Tibial nerve (tissue), 4 donors: ENCODE measurements at regions not wholly inside any gene's neighbourhood (a gene's known extent, or its start where the extent isn't known, plus 50 kb on each side); places are given as distances from the start of the nearest gene placed in this dataset.

Source experiments
- DNase-seq, 2 donors: peaks; one replicate each; pipeline ENCODE4 v3.0.0-alpha.2; 2019; ENCODE audit warnings: low spot score in 2 of 2
- H3K27ac ChIP-seq, 4 donors: fragments of 200-600 bp; sonication (generic) in 3 of 4; one replicate each; pipeline ENCODE4 v1.5.1; 2017 to 2019; ENCODE audit warnings: mild to moderate bottlenecking in 1 of 4
- H3K27me3 ChIP-seq, 2 donors: fragments of 200-600 bp; sonication (generic) in 1 of 2; one replicate each; pipeline versions ENCODE4 v1.5.1 to v1.6.0; 2017 to 2019
- H3K36me3 ChIP-seq, 3 donors: fragments of 200-600 bp; sonication (generic); one replicate each; pipeline ENCODE4 v1.5.1; 2018 to 2019
- H3K4me1 ChIP-seq, 4 donors: fragments of 200-600 bp; sonication (generic) in 3 of 4; one replicate each; pipeline ENCODE4 v1.5.1; 2017 to 2019
- H3K4me3 ChIP-seq, 4 donors: fragments of 200-600 bp; sonication (generic) in 3 of 4; one replicate each; pipeline ENCODE4 v1.5.1; 2017 to 2019; ENCODE audit warnings: mild to moderate bottlenecking in 1 of 4, moderate library complexity in 1 of 4
- H3K9me3 ChIP-seq, 4 donors: fragments of 200-600 bp; sonication (generic) in 3 of 4; one replicate each; pipeline ENCODE4 v1.5.1; 2017 to 2019
- EP300 ChIP-seq, 2 donors: sonication (generic); formaldehyde crosslinking; IDR thresholded peaks; one replicate each; pipeline ENCODE4 v1.6.1; 2017; ENCODE audit warnings: antibody characterized with exemption in 2 of 2, mild to moderate bottlenecking in 1 of 2
- POLR2A ChIP-seq, 2 donors: fragments of 450-650 bp; IDR thresholded peaks; one replicate each; pipeline ENCODE4 v1.6.1; 2017; ENCODE audit warnings: antibody characterized with exemption in 2 of 2, mild to moderate bottlenecking in 2 of 2, moderate library complexity in 2 of 2
- WGBS, 2 donors: methylation state at CpG; one replicate each; pipeline ENCODE4 v1.1.5; 2018; 5-methylcytosine and 5-hydroxymethylcytosine counted together
- TF ChIP-seq, protein P1 (sequence below), 5 experiments: fragments of 200-600 bp in 3 of 5; fragments of 450-650 bp in 2 of 5; sonication (generic) in 3 of 5; IDR thresholded peaks; one replicate each; pipeline ENCODE4 v1.5.1; 2016 to 2019; ENCODE audit warnings: antibody characterized with exemption in 5 of 5, mild to moderate bottlenecking in 3 of 5, moderate library complexity in 2 of 5

DNA sequence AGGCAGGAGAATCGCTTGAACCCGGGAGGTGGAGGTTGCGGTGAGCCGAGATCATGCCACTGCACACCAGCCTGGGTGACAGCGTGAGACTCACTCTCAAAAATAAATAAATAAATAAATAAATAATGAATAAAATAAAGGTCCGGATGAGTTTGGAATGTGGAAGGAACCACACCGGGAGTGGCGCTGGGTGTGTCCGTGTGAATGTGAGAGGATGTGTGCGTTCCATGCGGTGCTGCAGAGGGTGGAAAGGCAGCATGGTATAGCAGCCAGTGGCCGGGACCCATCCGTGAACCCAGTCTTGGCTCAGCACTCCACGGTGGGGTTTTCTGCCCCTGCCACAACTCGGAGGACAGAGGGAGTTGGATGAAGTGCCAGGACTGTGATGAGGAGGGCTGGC lies 56.2 kb upstream of the POFUT2 start:
- WGBS, 2 donors, result 91 to 93% methylated on average over 15 of the region's 15 CpGs
- H3K4me3 ChIP-seq, result no peak overlapping the region

DNA sequence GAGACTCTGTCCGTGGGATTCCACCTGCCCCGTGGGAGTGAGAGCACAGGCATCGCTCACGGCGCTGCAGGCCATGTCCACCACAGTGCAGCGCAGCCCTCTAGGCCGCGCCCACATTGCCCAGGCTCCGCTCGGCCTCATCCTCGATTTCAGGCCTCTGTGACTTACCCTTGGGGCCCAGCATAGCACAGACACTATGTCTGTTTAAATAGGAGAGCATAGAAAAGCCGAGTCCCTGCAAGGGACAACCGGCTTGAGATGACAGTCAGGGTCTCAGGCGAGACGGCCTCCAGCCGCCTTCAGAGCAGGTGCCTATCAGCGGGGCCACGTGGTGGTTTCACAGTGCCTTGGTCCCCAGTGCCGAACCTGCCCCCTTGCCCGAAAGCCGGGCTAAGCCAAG lies 56.9 kb upstream of the POFUT2 start:
- TF ChIP-seq POLR2A (IDR thresholded peaks at IDR 0.05), result no peak
- no peak for TF ChIP-seq EP300 (IDR thresholded peaks at IDR 0.05)
- TF ChIP-seq, protein P1, sequence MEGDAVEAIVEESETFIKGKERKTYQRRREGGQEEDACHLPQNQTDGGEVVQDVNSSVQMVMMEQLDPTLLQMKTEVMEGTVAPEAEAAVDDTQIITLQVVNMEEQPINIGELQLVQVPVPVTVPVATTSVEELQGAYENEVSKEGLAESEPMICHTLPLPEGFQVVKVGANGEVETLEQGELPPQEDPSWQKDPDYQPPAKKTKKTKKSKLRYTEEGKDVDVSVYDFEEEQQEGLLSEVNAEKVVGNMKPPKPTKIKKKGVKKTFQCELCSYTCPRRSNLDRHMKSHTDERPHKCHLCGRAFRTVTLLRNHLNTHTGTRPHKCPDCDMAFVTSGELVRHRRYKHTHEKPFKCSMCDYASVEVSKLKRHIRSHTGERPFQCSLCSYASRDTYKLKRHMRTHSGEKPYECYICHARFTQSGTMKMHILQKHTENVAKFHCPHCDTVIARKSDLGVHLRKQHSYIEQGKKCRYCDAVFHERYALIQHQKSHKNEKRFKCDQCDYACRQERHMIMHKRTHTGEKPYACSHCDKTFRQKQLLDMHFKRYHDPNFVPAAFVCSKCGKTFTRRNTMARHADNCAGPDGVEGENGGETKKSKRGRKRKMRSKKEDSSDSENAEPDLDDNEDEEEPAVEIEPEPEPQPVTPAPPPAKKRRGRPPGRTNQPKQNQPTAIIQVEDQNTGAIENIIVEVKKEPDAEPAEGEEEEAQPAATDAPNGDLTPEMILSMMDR (IDR thresholded peaks at IDR 0.05), result no peak
- H3K36me3 ChIP-seq, result no peaks in the 10 kb centered on the region
- no peak for DNase-seq
- no peak overlapping the region for H3K4me3 ChIP-seq
- no peak overlapping the region for H3K27ac ChIP-seq
- WGBS, 2 donors, result 92% methylated on average over 18 to 19 of the region's 21 CpGs
- no peaks in the 10 kb centered on the region for H3K9me3 ChIP-seq
- peaks cover 0 to 20% (median 6%) of the 10 kb centered on the region in 4 donors for H3K4me1 ChIP-seq
- no peaks in the 10 kb centered on the region for H3K27me3 ChIP-seq

More for the DNA sequence above, 56.2 kb upstream of the POFUT2 start:
- no peak overlapping the region for H3K27ac ChIP-seq
- TF ChIP-seq EP300 (IDR thresholded peaks at IDR 0.05) (no peak), POLR2A (IDR thresholded peaks at IDR 0.05) (no peak)
- TF ChIP-seq, protein P1 (IDR thresholded peaks at IDR 0.05), result no peak
- no peak for DNase-seq
- peaks cover 0 to 13% (median 3%) of the 10 kb centered on the region in 4 donors for H3K4me1 ChIP-seq
- H3K9me3 ChIP-seq, result no peaks in the 10 kb centered on the region
- H3K36me3 ChIP-seq, result no peaks in the 10 kb centered on the region
- H3K27me3 ChIP-seq, result no peaks in the 10 kb centered on the region

DNA sequence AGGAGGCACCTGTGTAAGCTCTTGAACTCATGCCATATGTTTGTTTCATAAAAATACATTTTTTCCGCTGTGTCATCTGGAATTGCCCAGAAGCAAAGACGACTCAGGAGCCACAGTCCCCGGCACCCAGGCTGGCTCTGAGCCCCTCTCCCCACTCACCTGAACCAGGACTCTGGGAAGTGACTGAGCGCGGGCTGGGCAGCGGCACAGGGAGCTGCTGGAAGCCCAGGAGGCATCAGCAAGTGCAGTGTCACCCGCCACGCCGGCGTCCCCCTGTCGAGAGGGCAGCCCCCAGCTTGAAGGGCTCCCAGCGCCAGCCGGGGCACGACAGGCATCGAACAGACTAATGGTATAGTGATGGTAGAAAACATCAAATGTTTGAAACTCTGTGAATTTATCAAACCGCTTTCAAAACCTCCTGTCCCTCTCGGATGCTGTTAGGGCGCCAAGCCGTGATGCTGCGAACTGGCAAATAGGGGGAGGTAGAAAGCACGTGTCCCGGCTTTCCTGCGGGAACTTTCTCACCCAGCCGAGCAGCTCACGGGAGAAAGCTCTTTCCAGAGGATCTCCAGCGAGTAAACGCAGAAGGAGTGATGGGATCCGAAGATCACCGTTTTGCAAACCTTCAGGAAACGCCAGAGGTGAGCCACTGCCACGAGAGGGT lies 57.8 kb upstream of the COL18A1 start:
- H3K36me3 ChIP-seq, result no peaks in the 10 kb centered on the region
- WGBS, 2 donors, result 71 to 73% methylated on average over 31 of the region's 31 CpGs
- peaks cover 0 to 45% (median 14%) of the 10 kb centered on the region in 4 donors for H3K4me1 ChIP-seq
- no peaks in the 10 kb centered on the region for H3K9me3 ChIP-seq
- H3K4me3 ChIP-seq, result no peak overlapping the region
- no peaks in the 10 kb centered on the region for H3K27me3 ChIP-seq
- TF ChIP-seq POLR2A (IDR thresholded peaks at IDR 0.05) (no peak), EP300 (IDR thresholded peaks at IDR 0.05) (no peak)
- TF ChIP-seq, protein P1 (IDR thresholded peaks at IDR 0.05), result no peak
- DNase-seq, result no peak
- peak overlapping the region in 1 of 4 donors; percentile 77 for H3K27ac ChIP-seq

DNA sequence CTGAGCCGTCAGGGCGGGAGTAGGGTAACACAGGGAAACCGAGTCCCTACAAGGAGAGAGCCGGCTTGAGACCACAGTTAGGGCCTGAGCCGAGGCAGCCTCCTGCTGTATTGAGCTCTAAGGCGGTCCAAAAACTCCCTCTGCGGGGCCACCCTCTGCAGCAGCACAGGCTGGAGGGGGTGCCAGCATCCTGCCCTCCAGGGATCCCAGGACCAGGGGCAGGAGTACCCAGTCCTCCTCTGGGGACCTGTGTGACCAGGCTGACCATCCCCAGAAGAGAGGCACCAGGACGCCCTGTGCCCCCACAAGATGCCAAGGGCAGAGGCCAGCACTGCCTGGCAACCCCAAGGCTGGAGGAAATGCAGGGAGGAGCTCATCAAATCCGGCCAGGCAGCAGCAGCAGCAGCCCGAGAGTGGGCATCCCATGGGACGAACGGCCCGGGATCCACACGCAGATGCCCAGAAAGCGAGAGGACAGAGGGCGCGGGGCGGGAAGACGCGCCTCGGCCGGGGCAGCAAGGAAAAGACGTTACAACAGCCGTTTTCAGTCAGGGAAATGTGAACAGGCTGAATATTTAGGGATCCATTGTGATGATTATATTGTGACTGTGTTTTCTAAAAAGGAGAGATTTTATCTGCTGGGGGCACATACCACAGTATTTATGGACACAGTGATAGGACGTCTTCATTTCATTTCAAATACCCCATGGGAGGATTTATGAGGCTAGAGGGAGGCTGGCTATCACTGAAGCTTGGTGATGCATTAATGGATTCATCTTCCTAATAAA lies 57.1 kb upstream of the COL18A1 start:
- Histone ChIP-seq H3K36me3 (no peaks in the 10 kb centered on the region), H3K27ac (peak overlapping the region in 3 of 4 donors; percentile 10 to 77 (median 64)), H3K27me3 (no peaks in the 10 kb centered on the region), H3K4me1 (peaks cover 0 to 52% (median 14%) of the 10 kb centered on the region in 4 donors), H3K4me3 (no peak overlapping the region), H3K9me3 (no peaks in the 10 kb centered on the region)
- no peak for DNase-seq
- WGBS, 2 donors, result 61 to 65% methylated on average over 24 to 25 of the region's 25 CpGs
- peak in 1 of 2 donors; percentile 31 for TF ChIP-seq EP300 (IDR thresholded peaks at IDR 0.05)
- TF ChIP-seq, protein P1 (IDR thresholded peaks at IDR 0.05), result no peak
